ENCODE measurements at regions not wholly inside any gene's neighbourhood (a gene's known extent, or its start where the extent isn't known, plus 50 kb on each side); places are given as distances from the start of the nearest gene placed in this dataset.
"Not testable (repeated sequence)": the region's sequence is repeated elsewhere in the genome, so short reads cannot be mapped to it uniquely, and the experiment has no call there.

GRCh38 chr4:66750273-66750672 is 795.0 kb downstream of the CENPC start:
- Histone ChIP-seq H2AFZ (ENCODE audit: low read depth, low read length, severe bottlenecking) (no peak overlapping the region), H3K4me2 (ENCODE audit: low read depth, low read length, poor library complexity, severe bottlenecking) (no peak overlapping the region), H3K9me2 (replicated peaks; ENCODE audit: insufficient read depth, low read length) (no peaks in the 10 kb centered on the region), H3K4me3 (ENCODE audit: insufficient read depth, low read length, poor library complexity, severe bottlenecking) (no peak overlapping the region), H3K36me3 (ENCODE audit: low read length) (no peaks in the 10 kb centered on the region), H3K9me3 (ENCODE audit: insufficient read depth, low read length) (no peaks in the 10 kb centered on the region), H3K79me2 (ENCODE audit: insufficient read depth, low read length) (no peaks in the 10 kb centered on the region), H3K27me3 (ENCODE audit: low read length) (no peaks in the 10 kb centered on the region), H4K20me1 (ENCODE audit: low read depth, low read length) (no peaks in the 10 kb centered on the region), H3F3A (ENCODE audit: insufficient read depth) (no peaks in the 10 kb centered on the region), H3K27ac (ENCODE audit: low read depth, low read length) (no peak overlapping the region), H3K9ac (ENCODE audit: low read length) (no peak overlapping the region)
- TF ChIP-seq CTCF (IDR thresholded peaks at IDR 0.05; ENCODE audit: insufficient read depth, low read length, poor library complexity, severe bottlenecking) (no peak), EZH2phosphoT487 (conservative IDR thresholded peaks at IDR 0.05; ENCODE audit: low read length) (no peak)

GRCh38 chr4:66746918-66747317 is 798.4 kb downstream of the CENPC start:
- not testable (repeated sequence) for H3K9me2 ChIP-seq (replicated peaks; ENCODE audit: insufficient read depth, low read length); H3K9me3 ChIP-seq (ENCODE audit: insufficient read depth, low read length); H2AFZ ChIP-seq (ENCODE audit: low read depth, low read length, severe bottlenecking); H3K9ac ChIP-seq (ENCODE audit: low read length); H3K27ac ChIP-seq (ENCODE audit: low read depth, low read length); H3K4me2 ChIP-seq (ENCODE audit: low read depth, low read length, poor library complexity, severe bottlenecking); H3K4me3 ChIP-seq (ENCODE audit: insufficient read depth, low read length, poor library complexity, severe bottlenecking); H3K27me3 ChIP-seq (ENCODE audit: low read length); H3K36me3 ChIP-seq (ENCODE audit: low read length); H3K79me2 ChIP-seq (ENCODE audit: insufficient read depth, low read length); H4K20me1 ChIP-seq (ENCODE audit: low read depth, low read length); H3F3A ChIP-seq (ENCODE audit: insufficient read depth)

DNA sequence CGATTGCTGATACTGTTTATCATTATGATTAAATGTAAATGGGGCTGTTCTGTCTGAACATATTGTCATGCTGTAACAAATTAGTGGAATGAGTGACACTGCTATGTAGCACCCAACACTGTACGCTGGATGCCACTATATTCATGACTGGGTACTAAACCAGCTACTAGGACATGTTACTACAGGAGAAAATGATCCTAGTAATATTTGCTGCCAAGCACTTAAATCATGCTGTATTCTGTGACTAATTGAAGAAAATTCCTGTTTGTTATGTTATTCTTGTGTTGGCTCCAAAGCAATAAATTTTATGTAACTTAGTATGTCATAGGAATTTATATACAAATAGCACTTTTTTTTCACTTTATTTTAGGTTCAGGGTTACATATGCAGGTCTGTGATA is 804.2 kb downstream of the CENPC start:
- no peak overlapping the region for H3K4me3 ChIP-seq (ENCODE audit: insufficient read depth, low read length, poor library complexity, severe bottlenecking)
- H4K20me1 ChIP-seq (ENCODE audit: low read depth, low read length), result no peaks in the 10 kb centered on the region
- H2AFZ ChIP-seq (ENCODE audit: low read depth, low read length, severe bottlenecking), result no peak overlapping the region
- no peaks in the 10 kb centered on the region for H3K9me2 ChIP-seq (replicated peaks; ENCODE audit: insufficient read depth, low read length)
- H3K4me2 ChIP-seq (ENCODE audit: low read depth, low read length, poor library complexity, severe bottlenecking), result no peak overlapping the region
- no peaks in the 10 kb centered on the region for H3K79me2 ChIP-seq (ENCODE audit: insufficient read depth, low read length)
- no peak overlapping the region for H3K9ac ChIP-seq (ENCODE audit: low read length)
- no peaks in the 10 kb centered on the region for H3K27me3 ChIP-seq (ENCODE audit: low read length)
- H3F3A ChIP-seq (ENCODE audit: insufficient read depth), result no peaks in the 10 kb centered on the region
- no peaks in the 10 kb centered on the region for H3K36me3 ChIP-seq (ENCODE audit: low read length)
- no peaks in the 10 kb centered on the region for H3K9me3 ChIP-seq (ENCODE audit: insufficient read depth, low read length)
- TF ChIP-seq CTCF (IDR thresholded peaks at IDR 0.05; ENCODE audit: insufficient read depth, low read length, poor library complexity, severe bottlenecking) (no peak), EZH2phosphoT487 (conservative IDR thresholded peaks at IDR 0.05; ENCODE audit: low read length) (no peak)
- no peak overlapping the region for H3K27ac ChIP-seq (ENCODE audit: low read depth, low read length)

- no peaks in the 10 kb centered on the region for H3K27me3 ChIP-seq (ENCODE audit: low read length)
- no peaks in the 10 kb centered on the region for H3K36me3 ChIP-seq (ENCODE audit: low read length)
- no peaks in the 10 kb centered on the region for H3K9me2 ChIP-seq (replicated peaks; ENCODE audit: insufficient read depth, low read length)
- no peak overlapping the region for H2AFZ ChIP-seq (ENCODE audit: low read depth, low read length, severe bottlenecking)
- no peaks in the 10 kb centered on the region for H3K9me3 ChIP-seq (ENCODE audit: insufficient read depth, low read length)
- H3F3A ChIP-seq (ENCODE audit: insufficient read depth), result no peaks in the 10 kb centered on the region
- H3K79me2 ChIP-seq (ENCODE audit: insufficient read depth, low read length), result no peaks in the 10 kb centered on the region
- no peaks in the 10 kb centered on the region for H4K20me1 ChIP-seq (ENCODE audit: low read depth, low read length)
- no peak overlapping the region for H3K4me2 ChIP-seq (ENCODE audit: low read depth, low read length, poor library complexity, severe bottlenecking)
- no peak overlapping the region for H3K9ac ChIP-seq (ENCODE audit: low read length)
- TF ChIP-seq EZH2phosphoT487 (conservative IDR thresholded peaks at IDR 0.05; ENCODE audit: low read length), result no peak
- H3K4me3 ChIP-seq (ENCODE audit: insufficient read depth, low read length, poor library complexity, severe bottlenecking), result no peak overlapping the region
- H3K27ac ChIP-seq (ENCODE audit: low read depth, low read length), result no peak overlapping the region
Observed at GRCh38 chr4:66736606-66737005, 808.7 kb downstream of the CENPC start.

Measured in SU-DHL-6 (cell line).